Activated CD8-positive, alpha-beta T cell treated with anti-CD3 and anti-CD28 coated beads for 36 hours (primary cell): ENCODE measurements at regions not wholly inside any gene's neighbourhood (a gene's known extent, or its start where the extent isn't known, plus 50 kb on each side); places are given as distances from the start of the nearest gene placed in this dataset.

Source experiments
- ATAC-seq: fragments of 200-7000 bp; cut with Tn5 transposase; one replicate; pipeline ENCODE4 v1.10.0; 2021; ENCODE audit warnings: mild to moderate bottlenecking, moderate library complexity
- CTCF ChIA-PET: fragments of 350-600 bp; sonication (Branson Sonifier 250); formaldehyde crosslinking; loops from one replicate; lab custom pipeline; 2021; ENCODE audit warnings: antibody characterized with exemption; lab: Charles Lee
- POLR2A ChIA-PET: fragments of 350-600 bp; sonication (Branson Sonifier 250); formaldehyde crosslinking; loops from one replicate; lab custom pipeline; 2021; ENCODE audit warnings: antibody characterized with exemption; lab: Charles Lee
- DNase-seq: peaks from one replicate; pipeline ENCODE4 v3.0.0-alpha.2; 2020
- H3K27ac Mint-ChIP-seq: one replicate; pipeline ENCODE4 v1.8.0; 2021; ENCODE audit warnings: mild to moderate bottlenecking, mixed read lengths
- H3K27me3 Mint-ChIP-seq: one replicate; pipeline ENCODE4 v1.8.0; 2021; ENCODE audit warnings: mixed read lengths
- H3K36me3 Mint-ChIP-seq: one replicate; pipeline ENCODE4 v1.8.0; 2021; ENCODE audit warnings: low read depth, mixed read lengths
- H3K4me1 Mint-ChIP-seq: one replicate; pipeline ENCODE4 v1.8.0; 2021; ENCODE audit warnings: low read depth, mixed read lengths
- H3K4me3 Mint-ChIP-seq: one replicate; pipeline ENCODE4 v1.8.0; 2021; ENCODE audit warnings: mild to moderate bottlenecking, moderate library complexity, mixed read lengths
- H3K9me3 Mint-ChIP-seq: one replicate; pipeline ENCODE4 v1.8.0; 2021; ENCODE audit warnings: mixed read lengths
- intact Hi-C: fragments of 100-400 bp; cut with micrococcal nuclease; formaldehyde crosslinking; loops from one replicate; pipeline ENCODE4 v1.10.0; 2022
- TF ChIP-seq, protein P1 (sequence below): fragments of 200-600 bp; IDR thresholded peaks from one replicate; pipeline ENCODE4 v1.8.0; 2022; ENCODE audit warnings: antibody characterized with exemption, mild to moderate bottlenecking

DNA sequence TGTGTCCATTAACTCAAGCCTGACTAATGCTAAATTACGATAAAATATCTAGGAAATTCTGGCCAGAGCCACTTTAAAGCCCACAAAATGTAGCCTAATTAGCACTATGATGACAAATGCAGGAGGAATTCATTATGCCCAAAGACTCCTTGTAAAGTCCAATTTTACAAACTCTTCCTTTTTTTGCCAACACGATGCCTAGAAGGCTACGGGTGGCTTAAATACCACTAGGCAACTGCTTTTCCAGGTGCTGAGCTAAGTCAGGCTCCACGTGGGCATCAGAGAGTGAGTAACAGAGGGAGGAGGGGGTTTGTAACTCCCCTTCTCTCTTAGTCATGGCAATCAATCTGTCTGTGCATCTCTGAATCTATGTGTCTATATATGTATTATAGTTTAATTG is 172.4 kb upstream of the NTF3 start:
- no peak overlapping the region for H3K4me3 Mint-ChIP-seq
- no peak overlapping the region for H3K27ac Mint-ChIP-seq
- H3K4me1 Mint-ChIP-seq = no peaks in the 10 kb centered on the region
- DNase-seq (no peak), ATAC-seq (no peak)
- TF ChIP-seq, protein P1, sequence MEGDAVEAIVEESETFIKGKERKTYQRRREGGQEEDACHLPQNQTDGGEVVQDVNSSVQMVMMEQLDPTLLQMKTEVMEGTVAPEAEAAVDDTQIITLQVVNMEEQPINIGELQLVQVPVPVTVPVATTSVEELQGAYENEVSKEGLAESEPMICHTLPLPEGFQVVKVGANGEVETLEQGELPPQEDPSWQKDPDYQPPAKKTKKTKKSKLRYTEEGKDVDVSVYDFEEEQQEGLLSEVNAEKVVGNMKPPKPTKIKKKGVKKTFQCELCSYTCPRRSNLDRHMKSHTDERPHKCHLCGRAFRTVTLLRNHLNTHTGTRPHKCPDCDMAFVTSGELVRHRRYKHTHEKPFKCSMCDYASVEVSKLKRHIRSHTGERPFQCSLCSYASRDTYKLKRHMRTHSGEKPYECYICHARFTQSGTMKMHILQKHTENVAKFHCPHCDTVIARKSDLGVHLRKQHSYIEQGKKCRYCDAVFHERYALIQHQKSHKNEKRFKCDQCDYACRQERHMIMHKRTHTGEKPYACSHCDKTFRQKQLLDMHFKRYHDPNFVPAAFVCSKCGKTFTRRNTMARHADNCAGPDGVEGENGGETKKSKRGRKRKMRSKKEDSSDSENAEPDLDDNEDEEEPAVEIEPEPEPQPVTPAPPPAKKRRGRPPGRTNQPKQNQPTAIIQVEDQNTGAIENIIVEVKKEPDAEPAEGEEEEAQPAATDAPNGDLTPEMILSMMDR = no peak
- no peaks in the 10 kb centered on the region for H3K36me3 Mint-ChIP-seq
- intact Hi-C loops = no loop called here
- POLR2A ChIA-PET = no interaction called here
- CTCF ChIA-PET = no interaction called here
- no peaks in the 10 kb centered on the region for H3K9me3 Mint-ChIP-seq
- H3K27me3 Mint-ChIP-seq = peaks cover 3% of the 10 kb centered on the region

DNA sequence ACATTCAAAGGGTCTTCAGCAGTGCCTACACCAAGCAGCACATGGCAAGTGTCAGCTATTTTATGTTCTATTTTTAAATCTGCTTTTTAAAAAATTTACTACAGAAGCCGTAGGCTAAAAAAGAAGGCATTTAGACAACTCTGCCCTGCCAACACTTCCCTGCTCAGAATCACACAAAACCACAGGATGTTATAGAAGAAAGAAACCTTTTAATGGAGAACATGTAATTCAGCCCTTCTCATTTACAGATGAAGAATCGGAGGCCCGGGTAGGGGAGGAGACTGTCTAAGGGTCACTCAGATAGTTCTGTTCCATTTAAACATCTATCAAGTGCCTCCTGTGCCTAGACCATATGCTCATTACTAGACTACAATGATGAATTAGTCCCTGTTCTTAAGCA is 171.8 kb upstream of the NTF3 start:
- ATAC-seq (no peak), DNase-seq (no peak)
- Mint-ChIP-seq H3K27ac (no peak overlapping the region), H3K4me1 (no peaks in the 10 kb centered on the region), H3K27me3 (peaks cover 3% of the 10 kb centered on the region), H3K9me3 (no peaks in the 10 kb centered on the region), H3K4me3 (no peak overlapping the region), H3K36me3 (no peaks in the 10 kb centered on the region)
- CTCF ChIA-PET = no interaction called here
- TF ChIP-seq, protein P1 = no peak
- intact Hi-C loops = no loop called here
- POLR2A ChIA-PET = interaction anchor here (0.6 kb wide), 1 partner anchor 15 kb away, joined by 3 read pairs; no protein-coding TSS in a partner anchor

DNA sequence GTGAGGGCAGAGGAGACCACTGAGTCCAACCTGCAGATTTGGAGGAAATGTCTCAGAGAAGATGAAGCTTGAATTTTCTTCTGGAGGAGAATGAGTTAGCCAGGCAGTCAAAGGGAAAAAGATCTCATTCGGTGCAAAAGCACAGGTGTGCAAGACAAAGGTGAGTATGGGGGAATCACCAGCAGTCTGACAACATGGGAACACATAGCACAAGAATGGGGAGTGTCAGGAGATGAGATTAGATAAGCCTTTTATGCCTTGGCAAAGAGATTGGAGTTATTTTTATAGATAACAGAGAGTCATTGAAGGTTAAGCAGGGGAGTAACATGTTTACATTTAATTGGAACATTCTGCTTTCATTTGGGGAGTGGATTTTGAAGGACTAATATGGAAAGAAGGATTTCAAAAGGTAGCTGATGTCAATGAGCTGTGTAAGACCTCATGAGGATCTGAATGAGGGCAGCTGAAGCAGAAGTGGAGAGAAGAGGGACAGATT is 171.3 kb upstream of the NTF3 start:
- no peak overlapping the region for H3K27ac Mint-ChIP-seq
- H3K36me3 Mint-ChIP-seq = no peaks in the 10 kb centered on the region
- ATAC-seq = no peak
- ChIA-PET CTCF (no interaction called here), POLR2A (interaction anchor here (0.6 kb wide), 1 partner anchor 15 kb away, joined by 3 read pairs; no protein-coding TSS in a partner anchor)
- H3K9me3 Mint-ChIP-seq = no peaks in the 10 kb centered on the region
- intact Hi-C loops = no loop called here
- TF ChIP-seq, protein P1 = no peak
- no peak for DNase-seq
- no peak overlapping the region for H3K4me3 Mint-ChIP-seq
- peaks cover 3% of the 10 kb centered on the region for H3K27me3 Mint-ChIP-seq
- H3K4me1 Mint-ChIP-seq = no peaks in the 10 kb centered on the region

DNA sequence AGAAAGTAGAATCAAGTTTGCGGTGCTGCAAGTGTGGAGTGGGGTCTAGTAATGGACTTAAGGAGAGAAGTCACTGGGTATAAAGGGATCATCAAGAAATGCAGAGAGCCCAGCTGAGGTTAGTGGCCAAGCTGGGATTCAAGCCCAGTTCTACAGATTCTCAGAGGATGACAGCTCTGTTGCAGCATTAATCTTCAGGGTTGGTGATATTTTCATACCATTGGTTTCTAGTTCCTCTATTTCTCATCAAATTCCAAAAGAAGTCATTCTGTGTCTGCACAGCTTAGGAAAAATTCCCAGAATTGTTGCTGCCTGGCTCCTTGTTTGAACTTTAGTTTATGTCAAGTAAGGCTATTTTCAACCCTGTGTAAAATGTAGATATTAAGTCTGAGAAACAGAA is 169.5 kb upstream of the NTF3 start:
- H3K36me3 Mint-ChIP-seq = no peaks in the 10 kb centered on the region
- peaks cover 4% of the 10 kb centered on the region for H3K27me3 Mint-ChIP-seq
- intact Hi-C loops = no loop called here
- H3K4me3 Mint-ChIP-seq = no peak overlapping the region
- DNase-seq (no peak), ATAC-seq (no peak)
- H3K27ac Mint-ChIP-seq = no peak overlapping the region
- H3K9me3 Mint-ChIP-seq = no peaks in the 10 kb centered on the region
- CTCF ChIA-PET = no interaction called here
- no peaks in the 10 kb centered on the region for H3K4me1 Mint-ChIP-seq
- TF ChIP-seq, protein P1 = no peak
- POLR2A ChIA-PET = no interaction called here

DNA sequence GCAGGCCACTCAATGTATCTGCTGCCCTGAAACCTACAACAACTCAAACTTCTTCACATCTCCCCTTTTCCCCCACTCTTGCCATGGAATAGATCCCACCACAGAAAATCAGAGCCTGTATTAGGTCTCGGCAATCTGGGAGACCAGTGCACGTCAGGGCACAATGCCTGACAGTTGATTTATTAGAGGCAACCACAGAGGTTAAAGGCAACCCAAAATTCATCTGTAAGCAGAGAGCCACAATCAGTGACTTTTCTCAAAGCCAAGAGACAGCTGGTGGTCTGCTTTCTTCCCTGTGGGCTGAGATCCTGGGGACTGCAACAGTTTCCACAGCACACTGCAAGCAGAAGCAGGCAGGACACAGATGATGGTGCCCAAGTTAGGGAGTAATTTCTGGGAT is 169.0 kb upstream of the NTF3 start:
- intact Hi-C loops = no loop called here
- CTCF ChIA-PET = no interaction called here
- Mint-ChIP-seq H3K27ac (no peak overlapping the region), H3K4me3 (no peak overlapping the region), H3K27me3 (peaks cover 4% of the 10 kb centered on the region), H3K4me1 (no peaks in the 10 kb centered on the region), H3K9me3 (no peaks in the 10 kb centered on the region), H3K36me3 (no peaks in the 10 kb centered on the region)
- POLR2A ChIA-PET = no interaction called here
- no peak for DNase-seq
- ATAC-seq = no peak
- TF ChIP-seq, protein P1 = no peak
